ENCODE measurements at regions not wholly inside any gene's neighbourhood (a gene's known extent, or its start where the extent isn't known, plus 50 kb on each side); places are given as distances from the start of the nearest gene placed in this dataset.

GRCh38 chr2:43127941-43128558 is 98.4 kb downstream of the ZFP36L2 start:
- no peak for TF ChIP-seq CTCF (conservative IDR thresholded peaks at IDR 0.05; ENCODE audit: low read depth, low read length)
- TF ChIP-seq EZH2 (IDR thresholded peaks at IDR 0.05; ENCODE audit: borderline replicate concordance, low read depth, low read length, poor library complexity, severe bottlenecking): no peak
